ENCODE measurements at regions not wholly inside any gene's neighbourhood (a gene's known extent, or its start where the extent isn't known, plus 50 kb on each side); places are given as distances from the start of the nearest gene placed in this dataset.
"Not testable (repeated sequence)": the region's sequence is repeated elsewhere in the genome, so short reads cannot be mapped to it uniquely, and the experiment has no call there.

- no peak for DNase-seq (ENCODE audit: low read depth in 2 of 2)
Measured at GRCh38 chr3:106120356-106120755, 251.5 kb upstream of the CBLB start.

DNA sequence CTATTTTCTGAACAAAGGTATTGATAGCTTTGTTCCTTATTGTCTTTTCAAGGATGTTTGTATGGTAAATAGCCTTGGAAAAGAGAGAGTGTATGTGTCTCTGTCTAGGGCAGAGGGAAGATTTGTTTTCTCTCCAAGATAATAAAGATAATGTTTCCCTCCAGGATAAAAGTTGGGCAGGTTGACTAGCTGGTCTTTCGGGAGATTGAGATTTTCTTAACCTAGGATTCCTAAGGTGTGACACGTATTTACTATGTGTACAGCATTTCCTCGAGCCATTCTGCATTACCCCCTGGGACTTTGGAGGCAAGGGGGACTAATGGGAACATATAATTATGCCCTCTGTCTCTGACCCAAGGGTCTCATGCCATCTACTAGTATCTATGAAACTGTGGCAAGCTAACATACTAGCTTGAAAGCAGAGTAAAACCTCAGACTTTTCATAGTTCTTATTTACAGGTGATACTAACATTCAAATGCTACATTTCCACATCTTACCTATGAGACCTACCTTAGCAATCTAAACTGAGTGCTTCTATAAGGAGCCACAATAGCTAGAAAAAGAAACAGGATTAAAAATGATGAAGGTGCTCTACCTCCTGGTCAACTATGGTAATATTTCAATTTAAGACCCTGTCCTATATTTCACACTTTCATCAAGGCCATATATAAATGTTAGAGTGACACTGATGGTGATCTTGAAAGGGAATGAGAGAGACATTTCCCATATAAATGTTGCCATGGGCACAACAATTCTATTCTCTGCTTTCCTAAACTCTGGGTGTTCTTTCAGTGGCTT is 252.9 kb upstream of the CBLB start:
- DNase-seq (ENCODE audit: low read depth in 2 of 2) = no peak

DNA sequence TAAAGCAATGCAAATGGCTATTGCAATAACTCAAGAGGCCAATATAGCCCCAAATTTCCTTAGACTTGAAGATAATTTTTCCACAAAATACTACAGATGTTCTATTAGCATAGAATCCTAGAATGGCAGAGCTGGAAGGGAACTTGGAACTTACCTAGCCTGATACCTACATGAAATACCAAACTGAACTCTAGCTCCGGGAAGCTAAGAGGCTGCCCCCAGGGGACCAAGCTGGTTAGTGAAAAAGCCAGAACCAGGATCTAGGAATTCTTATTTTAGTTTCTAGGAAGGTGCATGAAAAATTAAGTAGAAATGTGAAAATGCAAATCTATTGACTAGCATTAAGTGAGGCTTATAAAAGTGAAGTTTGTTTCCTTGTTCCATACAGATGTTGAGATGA is 256.0 kb upstream of the CBLB start:
- no peak for DNase-seq (ENCODE audit: low read depth in 2 of 2)

- DNase-seq (ENCODE audit: low read depth in 2 of 2) = no peak
Measured at GRCh38 chr3:106125321-106125720, 256.5 kb upstream of the CBLB start.

- DNase-seq (ENCODE audit: low read depth in 2 of 2) = no peak
Measured at GRCh38 chr3:106126067-106126845, 257.4 kb upstream of the CBLB start.

GRCh38 chr3:106126846-106127235 is 258.0 kb upstream of the CBLB start:
- no peak for DNase-seq (ENCODE audit: low read depth in 2 of 2)

- no peak for DNase-seq (ENCODE audit: low read depth in 2 of 2)
Measured at GRCh38 chr3:106129939-106130338, 261.1 kb upstream of the CBLB start.

DNA sequence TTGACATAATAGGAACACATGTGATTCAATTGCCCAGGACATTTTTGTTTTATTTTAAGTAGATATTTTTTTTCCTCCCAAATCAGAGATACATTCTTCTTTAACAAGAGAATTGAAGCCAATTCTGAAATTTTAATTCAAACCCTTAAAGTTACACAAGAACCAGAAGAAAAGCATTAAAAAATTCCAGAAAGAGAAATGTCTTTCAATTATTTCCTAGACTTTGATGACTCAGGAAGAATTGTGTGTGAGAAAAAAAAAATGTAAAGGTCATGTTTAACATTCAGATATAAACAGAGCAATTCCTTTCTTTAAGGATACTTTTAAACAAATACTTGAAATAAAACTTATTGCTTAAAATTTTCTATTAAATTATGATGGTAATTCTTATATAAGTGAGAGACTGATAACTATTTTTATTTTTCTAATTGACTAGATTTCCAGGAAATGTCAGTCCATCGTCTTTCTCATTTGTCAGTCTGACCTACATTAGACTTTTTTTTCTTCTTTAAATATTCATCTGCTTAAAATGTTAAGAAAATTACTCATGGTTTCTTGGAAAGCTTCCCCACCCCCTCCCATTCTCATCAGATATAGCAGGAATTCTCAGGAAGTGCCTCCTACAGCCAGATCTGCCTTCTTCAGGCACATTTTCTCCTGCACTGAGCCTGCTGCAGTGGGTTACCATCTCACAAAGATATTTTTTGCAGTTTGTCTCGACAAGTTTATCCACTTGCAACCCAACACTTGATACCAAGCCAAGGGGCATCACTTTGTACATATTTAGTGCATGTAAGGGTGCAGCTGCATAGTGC is 261.8 kb upstream of the CBLB start:
- DNase-seq (ENCODE audit: low read depth in 2 of 2) = peak; percentile 75 to 77

- no peak for DNase-seq (ENCODE audit: low read depth in 2 of 2)
Measured at GRCh38 chr3:106135451-106136160, 266.8 kb upstream of the CBLB start.

DNA sequence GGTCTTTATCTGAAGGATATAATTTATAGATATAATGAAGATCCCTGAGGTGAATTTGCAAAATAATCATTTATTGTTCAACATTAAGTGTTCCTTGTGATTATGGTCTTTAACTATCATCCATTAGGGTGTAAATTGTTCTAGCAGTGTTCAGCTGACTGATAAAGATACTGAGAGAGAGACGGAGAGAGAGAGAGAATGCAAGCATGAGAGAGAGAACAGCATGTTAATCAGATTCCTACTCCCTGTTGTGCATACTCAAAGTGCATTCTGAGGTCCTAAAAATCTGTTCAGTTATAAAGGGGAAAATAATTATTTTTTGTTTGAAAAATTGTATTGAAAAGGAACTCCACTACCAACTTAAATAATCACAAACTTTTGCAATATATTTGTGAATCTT is 271.0 kb upstream of the CBLB start:
- DNase-seq (ENCODE audit: low read depth in 2 of 2) = no peak

- no peak for DNase-seq (ENCODE audit: low read depth in 2 of 2)
Measured at GRCh38 chr3:106140431-106140830, 271.6 kb upstream of the CBLB start.

DNA sequence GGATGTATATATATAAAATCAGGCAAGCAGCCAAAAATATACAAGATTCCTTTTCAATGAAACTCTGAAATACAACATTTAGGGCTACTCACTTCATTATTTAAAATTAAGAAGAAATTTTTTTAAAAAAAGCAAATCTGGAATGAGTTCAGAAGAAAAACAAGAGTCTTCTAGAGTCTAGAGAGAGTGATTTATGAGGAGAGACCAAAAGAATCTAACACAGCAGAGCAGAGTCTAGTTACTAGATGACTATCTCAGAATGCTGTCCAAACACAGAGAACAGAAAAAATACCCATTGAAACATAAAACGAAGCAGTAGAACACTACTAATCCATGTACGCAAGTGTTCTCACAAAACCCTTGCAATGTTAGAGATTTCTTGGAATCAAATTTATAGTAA is 275.2 kb upstream of the CBLB start:
- DNase-seq (ENCODE audit: low read depth in 2 of 2) = no peak

DNA sequence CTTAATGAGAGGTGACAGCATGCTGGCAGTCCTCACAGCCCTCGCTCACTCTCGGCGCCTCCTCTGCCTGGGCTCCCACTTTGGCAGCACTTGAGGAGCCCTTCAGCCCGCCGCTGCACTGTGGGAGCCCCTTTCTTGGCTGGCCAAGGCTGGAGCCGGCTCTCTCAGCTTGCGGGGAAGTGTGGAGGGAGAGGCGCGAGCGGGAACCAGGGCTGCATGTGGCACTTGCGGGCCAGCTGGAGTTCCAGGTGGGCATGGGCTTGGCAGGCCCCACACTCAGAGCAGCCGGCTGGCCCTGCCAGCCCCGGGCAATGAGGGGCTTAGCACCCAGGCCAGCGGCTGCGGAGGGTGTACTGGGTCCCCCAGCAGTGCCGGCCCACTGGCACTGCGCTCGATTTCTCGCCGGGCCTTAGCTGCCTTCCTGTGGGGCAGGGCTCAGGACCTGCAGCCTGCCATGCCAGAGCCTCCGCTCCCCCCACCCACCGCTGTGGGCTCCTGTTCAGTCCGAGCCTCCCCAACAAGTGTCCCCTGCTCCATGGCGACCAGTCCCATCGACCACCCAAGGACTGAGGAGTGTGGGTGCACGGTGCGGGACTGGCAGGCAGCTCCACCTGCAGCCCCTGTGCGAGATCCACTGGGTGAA is 279.7 kb upstream of the CBLB start:
- not testable (repeated sequence) for DNase-seq (ENCODE audit: low read depth in 2 of 2)

GRCh38 chr3:106157411-106157810 is 288.6 kb upstream of the CBLB start:
- DNase-seq (ENCODE audit: low read depth in 2 of 2) = no peak

DNA sequence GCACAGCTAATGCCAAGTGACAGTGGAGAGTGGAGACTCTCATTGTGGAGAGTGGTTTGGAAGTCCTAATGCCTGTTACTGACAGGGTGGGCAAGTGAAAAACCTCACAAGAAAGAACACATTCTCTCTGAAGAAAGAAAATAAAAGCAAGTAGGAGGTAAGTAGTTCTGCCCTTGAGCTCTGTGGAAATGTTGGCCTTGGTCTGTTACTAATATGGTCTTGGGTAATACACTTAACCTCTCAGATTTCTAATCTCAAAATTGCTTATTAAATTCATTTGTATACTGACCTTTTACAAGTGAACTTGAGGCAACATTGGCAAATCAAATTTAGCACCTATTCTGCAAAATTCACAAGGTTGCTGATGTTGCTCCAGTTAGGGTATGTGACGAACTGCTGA is 291.6 kb upstream of the CBLB start:
- DNase-seq (ENCODE audit: low read depth in 2 of 2) = no peak

GRCh38 chr3:106161246-106161645 is 292.4 kb upstream of the CBLB start:
- DNase-seq (ENCODE audit: low read depth in 2 of 2) = no peak

DNA sequence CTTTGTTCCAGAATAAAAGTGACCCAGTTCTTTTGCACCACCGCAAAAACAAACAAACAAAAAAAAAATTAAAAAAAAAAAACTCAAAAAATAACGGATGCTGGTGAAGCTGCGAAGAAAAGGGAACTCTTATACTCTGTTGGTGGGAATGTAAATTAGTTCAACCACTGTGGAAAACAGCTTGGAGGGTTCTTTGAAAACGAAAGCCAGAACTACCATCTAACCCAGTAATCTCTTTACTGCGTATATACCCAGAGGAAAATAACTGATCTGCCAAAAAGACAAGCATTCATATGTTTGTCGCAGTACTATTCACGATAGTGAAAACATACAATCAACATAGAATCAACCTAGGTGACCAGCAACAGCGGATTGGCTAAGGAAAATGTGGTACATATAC is 298.9 kb upstream of the CBLB start:
- no peak for DNase-seq (ENCODE audit: low read depth in 2 of 2)

DNA sequence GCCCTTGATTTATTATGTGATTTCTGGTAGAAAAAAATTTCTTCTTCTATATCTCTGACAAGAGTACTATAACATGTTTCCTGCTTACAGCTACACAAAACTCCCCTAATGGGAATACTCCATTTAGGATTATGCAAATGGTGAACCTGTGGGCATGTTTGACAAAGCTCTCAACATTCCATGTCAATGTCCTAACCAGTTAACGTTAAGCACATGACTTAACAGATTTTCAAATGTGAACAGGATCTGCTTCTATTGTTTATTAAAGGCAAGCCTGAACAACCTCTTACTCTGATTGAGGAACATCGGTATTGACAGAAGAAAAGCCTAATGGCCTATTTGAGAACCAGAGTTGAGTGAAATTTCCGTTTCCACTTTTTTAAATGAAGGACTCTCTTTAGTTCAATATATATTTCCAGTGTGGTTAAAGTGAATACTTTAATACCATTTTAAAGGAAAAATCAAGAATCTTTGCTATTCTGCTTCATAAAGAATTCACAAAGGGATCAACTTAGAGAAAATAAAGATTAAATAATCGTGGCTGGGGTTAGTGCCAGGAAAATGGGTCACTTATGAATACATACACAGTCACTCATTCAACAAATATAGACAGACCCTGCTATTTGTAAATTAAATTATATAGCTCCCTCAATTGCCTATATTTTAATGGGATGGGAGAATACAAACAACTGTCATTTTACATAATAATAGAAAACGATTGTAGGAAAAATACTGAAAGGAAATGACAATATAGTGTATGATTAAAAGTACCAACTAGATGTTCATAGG is 300.3 kb upstream of the CBLB start:
- no peak for DNase-seq (ENCODE audit: low read depth in 2 of 2)

GRCh38 chr3:106170636-106171035 is 301.8 kb upstream of the CBLB start:
- DNase-seq (ENCODE audit: low read depth in 2 of 2) = no peak

DNA sequence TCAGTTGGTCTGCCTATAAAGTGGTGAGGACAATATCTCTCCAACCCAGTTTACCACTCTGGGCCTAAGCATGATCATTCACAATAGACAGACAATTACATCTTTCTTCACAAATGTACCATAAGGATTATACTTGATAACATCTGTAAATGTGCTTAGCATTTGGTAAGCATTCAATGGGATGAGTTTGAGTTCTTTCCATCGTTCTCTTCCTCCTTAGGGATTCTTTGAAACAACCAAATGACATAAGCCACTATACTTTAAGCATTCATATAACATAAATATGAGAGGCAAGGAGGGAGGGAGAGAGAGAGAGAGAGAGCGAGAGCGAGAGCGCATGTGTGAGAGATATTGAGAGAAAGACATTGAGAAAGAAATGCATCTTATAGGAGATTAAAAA is 303.3 kb upstream of the CBLB start:
- no peak for DNase-seq (ENCODE audit: low read depth in 2 of 2)

Measured in fibroblast of skin of left quadriceps (primary cell).